ENCODE measurements at regions not wholly inside any gene's neighbourhood (a gene's known extent, or its start where the extent isn't known, plus 50 kb on each side); places are given as distances from the start of the nearest gene placed in this dataset.
"Not testable (repeated sequence)": the region's sequence is repeated elsewhere in the genome, so short reads cannot be mapped to it uniquely, and the experiment has no call there.

GRCh38 chr13:22889376-22889775, 291.4 kb upstream of the SGCG start:
- not testable (repeated sequence) for TF ChIP-seq CTCF, POLR2A (IDR thresholded peaks at IDR 0.05)

Data from lower leg skin (tissue), 3 donors.